Esophagus squamous epithelium (tissue), 4 donors: ENCODE measurements at regions not wholly inside any gene's neighbourhood (a gene's known extent, or its start where the extent isn't known, plus 50 kb on each side); places are given as distances from the start of the nearest gene placed in this dataset.

Experiments
- CTCF ChIP-seq, 6 experiments: fragments of 450-650 bp in 4 of 6; fragments of 200-600 bp in 2 of 6; sonication (generic) in 2 of 6; IDR thresholded peaks; one replicate each; pipeline ENCODE4 v1.5.1; 2016 to 2019; ENCODE audit warnings: antibody characterized with exemption in 6 of 6, mild to moderate bottlenecking in 4 of 6, moderate library complexity in 4 of 6
- POLR2A ChIP-seq, 4 donors: fragments of 450-650 bp; IDR thresholded peaks; one replicate each; pipeline ENCODE4 v1.6.1; 2017; ENCODE audit warnings: antibody characterized with exemption in 4 of 4, mild to moderate bottlenecking in 4 of 4, moderate library complexity in 3 of 4

GRCh38 chr20:60857708-60858107, 394.4 kb upstream of the CDH4 start:
- TF ChIP-seq POLR2A (IDR thresholded peaks at IDR 0.05) (no peak), CTCF (IDR thresholded peaks at IDR 0.05) (no peak)
